ENCODE measurements at regions not wholly inside any gene's neighbourhood (a gene's known extent, or its start where the extent isn't known, plus 50 kb on each side); places are given as distances from the start of the nearest gene placed in this dataset.

- no peak overlapping the region for H3K27ac Mint-ChIP-seq
- peaks cover 5 to 8% of the 10 kb centered on the region in 2 donors for H3K9me3 Mint-ChIP-seq
- no peaks in the 10 kb centered on the region for H3K36me3 Mint-ChIP-seq
- ATAC-seq: no peak
- DNase-seq (ENCODE audit: low spot score in 2 of 2): no peak
Measured at GRCh38 chr9:13896922-13897835, 416.8 kb downstream of the NFIB start.

DNA sequence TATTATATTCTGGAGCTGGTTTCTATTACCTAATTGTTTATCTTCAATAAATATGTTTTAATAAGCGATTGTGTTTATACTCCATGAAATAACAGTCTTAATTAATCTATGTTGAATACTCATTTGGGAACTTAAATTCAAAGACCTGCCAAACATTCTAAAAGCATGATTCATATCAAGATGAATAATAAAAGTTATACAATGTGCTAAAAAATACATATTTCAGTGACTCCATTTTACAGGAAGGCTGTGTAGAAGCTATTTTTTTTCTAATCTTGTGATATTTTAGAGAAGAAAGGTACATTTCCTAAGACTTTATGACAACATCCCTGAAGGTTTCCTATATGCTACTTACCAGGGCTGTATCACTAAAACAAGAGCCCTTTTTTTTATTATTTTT is 417.9 kb downstream of the NFIB start:
- Mint-ChIP-seq H3K36me3 (no peaks in the 10 kb centered on the region), H3K9me3 (peaks cover 10% of the 10 kb centered on the region in 2 donors), H3K27ac (no peak overlapping the region)
- no peak for ATAC-seq
- no peak for DNase-seq (ENCODE audit: low spot score in 2 of 2)

GRCh38 chr9:13885258-13885657 is 428.7 kb downstream of the NFIB start:
- H3K36me3 Mint-ChIP-seq: peaks cover 0 to 13% of the 10 kb centered on the region in 2 donors
- ATAC-seq (no peak), DNase-seq (ENCODE audit: low spot score in 2 of 2) (no peak)
- no peak overlapping the region for H3K27ac Mint-ChIP-seq
- peaks cover 17 to 32% of the 10 kb centered on the region in 2 donors for H3K9me3 Mint-ChIP-seq

GRCh38 chr9:13879981-13880380 is 434.0 kb downstream of the NFIB start:
- peaks cover 22 to 31% of the 10 kb centered on the region in 2 donors for H3K9me3 Mint-ChIP-seq
- DNase-seq (ENCODE audit: low spot score in 2 of 2) (no peak), ATAC-seq (no peak)
- no peak overlapping the region for H3K27ac Mint-ChIP-seq
- H3K36me3 Mint-ChIP-seq: peaks cover 0 to 10% of the 10 kb centered on the region in 2 donors

GRCh38 chr9:13879011-13879410 is 434.9 kb downstream of the NFIB start:
- Mint-ChIP-seq H3K27ac (no peak overlapping the region), H3K36me3 (no peaks in the 10 kb centered on the region), H3K9me3 (peaks cover 16 to 26% of the 10 kb centered on the region in 2 donors)
- ATAC-seq (no peak), DNase-seq (ENCODE audit: low spot score in 2 of 2) (no peak)

GRCh38 chr9:13878241-13878711 is 435.7 kb downstream of the NFIB start:
- Mint-ChIP-seq H3K27ac (no peak overlapping the region), H3K36me3 (peaks cover 0 to 4% of the 10 kb centered on the region in 2 donors), H3K9me3 (peaks cover 14 to 26% of the 10 kb centered on the region in 2 donors)
- ATAC-seq (no peak), DNase-seq (ENCODE audit: low spot score in 2 of 2) (no peak)

DNA sequence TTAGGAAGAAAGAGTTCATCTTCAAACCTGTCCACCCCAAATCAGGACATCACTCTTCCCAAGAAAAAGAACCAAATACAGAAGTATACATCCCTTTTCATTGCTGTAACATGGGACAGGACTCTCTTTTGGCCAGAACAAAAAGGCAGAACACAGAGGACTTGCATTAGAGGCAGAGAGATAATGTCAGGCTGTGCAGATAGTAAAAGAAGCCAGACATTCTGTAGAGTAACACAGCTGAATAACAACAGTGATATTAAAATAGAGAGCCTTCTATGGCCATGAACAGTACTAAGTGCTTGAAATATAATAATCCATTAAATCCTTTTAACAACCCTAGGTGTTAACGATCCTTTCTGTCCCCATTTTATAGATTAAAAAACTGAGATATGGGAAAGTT is 437.2 kb downstream of the NFIB start:
- DNase-seq (ENCODE audit: low spot score in 2 of 2): no peak
- ATAC-seq: no peak
- Mint-ChIP-seq H3K27ac (no peak overlapping the region), H3K9me3 (peaks cover 20 to 21% of the 10 kb centered on the region in 2 donors), H3K36me3 (peaks cover 0 to 4% of the 10 kb centered on the region in 2 donors)

DNA sequence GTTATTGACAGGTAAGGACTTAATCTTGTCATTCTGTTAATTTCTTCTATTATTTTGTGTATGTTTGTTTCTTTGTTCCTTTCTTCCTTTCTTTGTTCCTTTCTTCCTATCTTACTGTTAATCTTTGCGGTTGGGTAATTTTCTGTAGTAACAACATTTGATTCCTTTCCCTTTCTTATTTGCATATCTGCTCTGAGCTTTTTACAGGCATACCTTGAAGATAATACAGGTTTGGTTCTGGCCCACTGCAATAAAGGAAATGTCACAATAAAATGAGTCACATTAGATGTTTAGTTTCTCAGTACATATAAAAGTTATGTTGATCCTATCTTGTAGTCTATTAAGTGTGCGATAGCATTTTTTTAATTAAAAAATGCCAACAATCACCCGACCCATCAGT is 440.7 kb downstream of the NFIB start:
- Mint-ChIP-seq H3K27ac (no peak overlapping the region), H3K9me3 (peaks cover 28 to 33% of the 10 kb centered on the region in 2 donors), H3K36me3 (peaks cover 0 to 4% of the 10 kb centered on the region in 2 donors)
- ATAC-seq: no peak
- no peak for DNase-seq (ENCODE audit: low spot score in 2 of 2)

DNA sequence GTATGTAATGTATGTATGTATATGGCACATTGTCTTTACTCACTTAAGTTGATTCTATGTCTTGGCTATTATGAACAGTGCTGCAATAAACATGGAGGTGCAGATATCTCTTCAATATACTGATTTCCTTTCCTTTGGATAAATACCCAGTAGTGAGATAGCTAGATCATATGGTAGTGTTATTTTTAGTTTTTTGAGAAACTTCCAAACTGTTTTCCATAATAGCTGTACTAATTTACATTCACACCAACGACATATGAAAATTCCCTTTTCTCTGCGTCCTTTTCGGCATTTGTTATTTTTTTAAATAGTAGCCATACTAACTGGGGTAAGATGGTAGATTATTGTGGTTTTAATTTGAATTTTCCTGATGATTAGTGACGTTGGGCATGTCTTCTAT is 445.6 kb downstream of the NFIB start:
- H3K36me3 Mint-ChIP-seq: no peaks in the 10 kb centered on the region
- peaks cover 14 to 22% of the 10 kb centered on the region in 2 donors for H3K9me3 Mint-ChIP-seq
- no peak overlapping the region for H3K27ac Mint-ChIP-seq

GRCh38 chr9:13865869-13866268 is 448.1 kb downstream of the NFIB start:
- DNase-seq (ENCODE audit: low spot score in 2 of 2): no peak
- peaks cover 7 to 18% of the 10 kb centered on the region in 2 donors for H3K9me3 Mint-ChIP-seq

More for the DNA sequence above, 445.6 kb downstream of the NFIB start:
- ATAC-seq (no peak), DNase-seq (ENCODE audit: low spot score in 2 of 2) (no peak)

DNA sequence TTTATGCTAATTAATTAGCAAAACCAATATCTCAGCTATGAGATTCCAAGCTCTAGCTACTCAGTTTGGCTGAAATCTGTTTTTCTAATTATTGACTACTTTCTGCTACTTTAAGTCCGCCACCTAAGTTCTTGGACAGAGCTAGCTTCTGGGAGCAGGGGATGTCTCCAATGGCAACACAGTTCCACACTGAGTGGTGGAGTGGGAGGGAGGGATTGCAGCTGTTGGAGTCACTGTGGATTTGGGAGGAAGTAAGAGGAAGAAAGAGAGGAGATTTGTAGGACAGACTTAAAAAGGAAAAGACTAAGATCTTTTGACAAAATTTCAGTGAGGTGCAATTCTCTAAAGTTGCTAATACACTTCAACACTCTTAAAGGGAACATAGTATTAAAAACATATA is 450.8 kb downstream of the NFIB start:
- H3K9me3 Mint-ChIP-seq: peaks cover 15 to 17% of the 10 kb centered on the region in 2 donors
- DNase-seq (ENCODE audit: low spot score in 2 of 2) (no peak), ATAC-seq (no peak)
- peaks cover 0 to 7% of the 10 kb centered on the region in 2 donors for H3K36me3 Mint-ChIP-seq
- no peak overlapping the region for H3K27ac Mint-ChIP-seq

More at GRCh38 chr9:13865869-13866268, 448.1 kb downstream of the NFIB start:
- no peak for ATAC-seq
- no peaks in the 10 kb centered on the region for H3K36me3 Mint-ChIP-seq
- H3K27ac Mint-ChIP-seq: no peak overlapping the region

DNA sequence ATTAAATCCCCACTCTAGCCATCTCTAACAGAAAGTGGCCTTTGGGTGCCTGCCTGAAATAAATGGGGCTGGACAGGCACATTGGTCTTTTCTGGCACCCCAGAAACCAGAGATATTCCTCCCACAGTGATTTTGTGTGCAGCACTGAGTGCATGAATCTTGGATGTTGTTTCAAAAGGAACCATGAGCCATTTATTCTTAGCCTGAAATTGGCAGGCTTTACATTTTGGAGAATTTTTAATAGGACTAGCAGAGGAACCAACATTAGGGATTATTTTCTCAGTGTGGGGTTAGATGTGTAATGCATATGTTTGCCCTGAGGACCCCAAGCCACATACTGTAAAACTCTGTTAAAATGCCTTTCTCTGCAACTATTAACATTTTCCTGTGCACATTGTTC is 451.3 kb downstream of the NFIB start:
- H3K36me3 Mint-ChIP-seq: peaks cover 0 to 7% of the 10 kb centered on the region in 2 donors
- DNase-seq (ENCODE audit: low spot score in 2 of 2): no peak
- H3K9me3 Mint-ChIP-seq: peaks cover 12 to 17% of the 10 kb centered on the region in 2 donors
- no peak overlapping the region for H3K27ac Mint-ChIP-seq
- ATAC-seq: no peak

DNA sequence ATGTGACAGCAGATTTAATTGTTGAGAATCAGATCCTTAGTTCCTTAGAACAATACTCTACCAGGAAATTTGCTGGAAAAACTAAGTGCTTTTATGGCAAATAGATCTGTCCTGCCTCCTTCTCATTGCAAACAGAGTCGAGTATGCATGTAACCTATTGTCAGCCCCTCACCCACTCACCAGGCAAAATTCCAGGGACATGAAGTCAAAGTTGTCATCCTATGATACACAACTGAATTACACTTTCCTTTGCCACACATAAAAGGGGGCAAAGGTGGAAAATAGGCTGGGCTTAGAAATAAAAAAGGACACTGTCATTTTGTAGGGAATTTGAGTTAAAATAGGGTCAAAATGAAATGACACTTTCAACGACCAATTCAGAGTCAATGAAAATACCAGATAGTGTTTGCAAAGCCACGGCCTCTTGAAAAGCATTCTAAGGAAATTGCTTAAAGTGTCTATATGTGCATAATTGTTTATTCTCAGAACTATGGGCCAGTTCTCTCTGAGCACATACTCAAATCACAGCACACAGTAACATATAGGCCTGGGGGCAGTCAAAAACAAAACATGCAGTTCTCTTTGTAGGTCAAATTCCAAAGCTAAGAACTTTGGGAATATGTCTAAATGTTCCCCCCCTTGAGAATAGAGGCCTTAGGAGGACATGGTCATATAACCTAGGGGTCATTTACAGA is 452.8 kb downstream of the NFIB start:
- DNase-seq (ENCODE audit: low spot score in 2 of 2): no peak
- peaks cover 21 to 24% of the 10 kb centered on the region in 2 donors for H3K9me3 Mint-ChIP-seq
- no peak overlapping the region for H3K27ac Mint-ChIP-seq
- ATAC-seq: no peak
- peaks cover 0 to 7% of the 10 kb centered on the region in 2 donors for H3K36me3 Mint-ChIP-seq

- Mint-ChIP-seq H3K27ac (no peak overlapping the region), H3K9me3 (peaks cover 21 to 28% of the 10 kb centered on the region in 2 donors), H3K36me3 (peaks cover 0 to 7% of the 10 kb centered on the region in 2 donors)
- DNase-seq (ENCODE audit: low spot score in 2 of 2): no peak
- ATAC-seq: no peak
Measured at GRCh38 chr9:13860019-13860418, 453.9 kb downstream of the NFIB start.

GRCh38 chr9:13857521-13857920 is 456.4 kb downstream of the NFIB start:
- no peak for ATAC-seq
- H3K36me3 Mint-ChIP-seq: peaks cover 0 to 7% of the 10 kb centered on the region in 2 donors
- H3K9me3 Mint-ChIP-seq: peaks cover 21 to 28% of the 10 kb centered on the region in 2 donors
- no peak overlapping the region for H3K27ac Mint-ChIP-seq
- DNase-seq (ENCODE audit: low spot score in 2 of 2): no peak

- H3K9me3 Mint-ChIP-seq: peaks cover 3 to 6% of the 10 kb centered on the region in 2 donors
- DNase-seq (ENCODE audit: low spot score in 2 of 2) (no peak), ATAC-seq (no peak)
- no peak overlapping the region for H3K27ac Mint-ChIP-seq
- H3K36me3 Mint-ChIP-seq: no peaks in the 10 kb centered on the region
Measured at GRCh38 chr9:13847270-13847669, 466.7 kb downstream of the NFIB start.

GRCh38 chr9:13845460-13845859 is 468.5 kb downstream of the NFIB start:
- peaks cover 3 to 4% of the 10 kb centered on the region in 2 donors for H3K9me3 Mint-ChIP-seq
- no peaks in the 10 kb centered on the region for H3K36me3 Mint-ChIP-seq
- ATAC-seq (no peak), DNase-seq (ENCODE audit: low spot score in 2 of 2) (no peak)
- no peak overlapping the region for H3K27ac Mint-ChIP-seq
